ENCODE measurements at regions not wholly inside any gene's neighbourhood (a gene's known extent, or its start where the extent isn't known, plus 50 kb on each side); places are given as distances from the start of the nearest gene placed in this dataset.

GRCh38 chr3:64972793-64973192, 285.0 kb upstream of the ADAMTS9 start:
- ChIA-PET SMC1A (ENCODE audit: uncharacterized antibody, unreplicated experiment) (no interaction called here), CTCF (no interaction called here), RAD21 (ENCODE audit: unreplicated experiment) (no interaction called here), POLR2A (no interaction called here)
- intact Hi-C loops (cut with micrococcal nuclease; ENCODE audit: unreplicated experiment) = no loop called here
- Histone ChIP-seq H3K4me1 (ENCODE audit: control insufficient read depth, insufficient read depth, low read length) (no peaks in the 10 kb centered on the region), H4K20me1 (ENCODE audit: control insufficient read depth, insufficient read depth) (no peaks in the 10 kb centered on the region), H3K9ac (ENCODE audit: control insufficient read depth, insufficient read depth, low read length) (no peak overlapping the region), H3K36me3 (ENCODE audit: control insufficient read depth in 2 of 2, insufficient read depth in 2 of 2, low read length in 1 of 2) (no peaks in the 10 kb centered on the region), H3K4me2 (ENCODE audit: control insufficient read depth, insufficient read depth) (no peak overlapping the region), H3K27me3 (replicated peaks in 1 of 2; ENCODE audit: control insufficient read depth in 2 of 2, insufficient read depth in 2 of 2, low read length in 1 of 2) (no peaks in the 10 kb centered on the region), H3K4me3 (no peak overlapping the region), H2AFZ (ENCODE audit: control insufficient read depth, low read depth, low read length) (no peak overlapping the region), H3K79me2 (ENCODE audit: control insufficient read depth, insufficient read depth, low read length) (no peaks in the 10 kb centered on the region), H3K9me3 (replicated peaks; ENCODE audit: control insufficient read depth, insufficient read depth, low read length) (no peaks in the 10 kb centered on the region), H3K27ac (ENCODE audit: control insufficient read depth, insufficient read depth) (no peak overlapping the region)
- DNase-seq (ENCODE audit: low read depth, low spot score) = no peak
- TF ChIP-seq HDGF (IDR thresholded peaks at IDR 0.05) (no peak), YY1 (IDR thresholded peaks at IDR 0.05; ENCODE audit: low read depth, low read length) (no peak), NFIC (IDR thresholded peaks at IDR 0.05; ENCODE audit: low read depth, low read length) (peak; percentile 75), JUNB (IDR thresholded peaks at IDR 0.05) (peak; percentile 58), NR2F1 (conservative IDR thresholded peaks at IDR 0.05) (no peak), RUNX3 (IDR thresholded peaks at IDR 0.05; ENCODE audit: low read length) (peak; percentile 91), GABPA (IDR thresholded peaks at IDR 0.05; ENCODE audit: low read depth) (no peak), CBFB (IDR thresholded peaks at IDR 0.05; ENCODE audit: low read depth) (peak; percentile 30; the same call in 1 of the 2 replicates), TCF12 (IDR thresholded peaks at IDR 0.05; ENCODE audit: low read depth, low read length) (no peak), BRCA1 (IDR thresholded peaks at IDR 0.05; ENCODE audit: low read depth, low read length) (no peak), SPI1 (IDR thresholded peaks at IDR 0.05; ENCODE audit: borderline replicate concordance, insufficient read depth, low read depth, low read length) (peak; percentile 60), NBN (IDR thresholded peaks at IDR 0.05) (no peak), FOXK2 (IDR thresholded peaks at IDR 0.05) (no peak)
- 0% methylated on average over 1 of the region's 1 CpG for WGBS (ENCODE audit: insufficient coverage, insufficient replicate concordance, low lambda C conversion rate, missing lambda C conversion rate)
- peak; percentile 40; the same call in 2 of the 3 replicates for ATAC-seq
- FAIRE-seq = no peak
- no TSS peak for BruUV-seq (replicated peaks)
- in situ Hi-C loops (cut with MboI) = no loop called here

Measured in GM12878 (cell line).